NCI-H1694 (cell line): ENCODE measurements at regions not wholly inside any gene's neighbourhood (a gene's known extent, or its start where the extent isn't known, plus 50 kb on each side); places are given as distances from the start of the nearest gene placed in this dataset.

Source experiments
- DNase-seq: peaks from one replicate; lab custom pipeline; 2025; lab: John Stamatoyannopoulos, UW

DNA sequence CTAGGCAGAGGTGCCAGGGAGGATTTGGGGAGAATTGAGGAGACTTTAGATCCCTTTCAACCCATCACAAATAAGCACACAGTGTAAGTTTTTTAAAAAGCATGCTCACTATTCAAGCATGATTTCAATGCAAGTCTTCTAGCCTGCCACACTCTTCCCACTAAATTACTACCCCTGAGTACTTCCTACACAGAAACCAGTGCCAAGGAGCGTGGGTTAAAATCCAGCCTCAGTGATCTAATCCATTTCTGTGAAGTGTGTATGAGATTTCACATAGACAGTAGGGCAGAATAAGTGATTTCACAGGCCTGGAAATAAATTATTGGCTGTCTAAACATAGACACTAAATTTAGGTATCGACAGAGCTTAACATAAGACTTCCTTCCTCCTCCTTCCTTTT is 142.9 kb upstream of the ATP1B1 start:
- DNase-seq, result no peak

- no peak for DNase-seq
These were observed 142.0 kb upstream of the ATP1B1 start for GRCh38 chr1:168964478-168964877.

- no peak for DNase-seq
These were observed 140.3 kb upstream of the ATP1B1 start for GRCh38 chr1:168966217-168966616.

- no peak for DNase-seq
These were observed 139.9 kb upstream of the ATP1B1 start for GRCh38 chr1:168966636-168967035.

GRCh38 chr1:168970926-168971659 is 135.4 kb upstream of the ATP1B1 start:
- no peak for DNase-seq

DNA sequence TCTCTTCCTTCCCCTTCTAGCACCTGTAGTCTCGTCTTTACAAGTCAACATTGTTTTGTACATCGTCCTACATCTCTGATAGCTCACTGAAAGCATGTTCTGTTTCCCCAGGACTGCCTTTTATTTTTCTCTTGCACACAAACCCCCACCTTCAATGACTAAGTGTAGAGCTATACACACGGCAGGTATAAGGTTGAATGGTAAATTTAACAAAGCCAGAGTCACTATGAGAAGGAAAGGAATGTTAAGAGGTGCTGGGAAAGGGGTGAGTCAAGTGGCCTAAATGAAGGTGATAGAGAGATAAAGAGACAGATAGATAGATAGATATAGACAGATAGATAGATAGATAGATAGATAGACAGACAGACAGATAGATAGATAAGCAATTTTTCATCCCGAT is 134.3 kb upstream of the ATP1B1 start:
- DNase-seq, result no peak

DNA sequence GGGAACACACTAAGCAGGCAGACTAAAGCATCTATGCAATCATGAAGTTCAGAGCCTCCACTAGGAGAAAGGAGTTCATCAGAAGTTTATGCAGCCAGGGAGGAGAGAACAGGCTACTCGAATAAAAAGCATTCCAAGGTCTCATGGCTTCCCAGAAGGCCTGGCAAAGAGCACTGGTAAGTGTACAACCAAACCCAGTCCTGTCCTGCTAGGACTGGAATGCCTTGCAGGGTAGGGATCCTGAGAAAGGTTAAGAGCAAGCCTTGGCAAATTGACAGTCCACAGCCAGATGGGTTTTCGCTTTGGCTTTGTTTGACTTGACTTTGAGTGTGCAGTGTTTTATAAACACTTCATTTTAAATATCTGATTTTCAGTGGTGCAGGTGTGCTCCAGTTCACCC is 133.6 kb upstream of the ATP1B1 start:
- DNase-seq, result peak; percentile 9

GRCh38 chr1:168974117-168974516 is 132.4 kb upstream of the ATP1B1 start:
- no peak for DNase-seq

- DNase-seq, result no peak
These were observed 131.9 kb upstream of the ATP1B1 start for GRCh38 chr1:168974611-168975010.

DNA sequence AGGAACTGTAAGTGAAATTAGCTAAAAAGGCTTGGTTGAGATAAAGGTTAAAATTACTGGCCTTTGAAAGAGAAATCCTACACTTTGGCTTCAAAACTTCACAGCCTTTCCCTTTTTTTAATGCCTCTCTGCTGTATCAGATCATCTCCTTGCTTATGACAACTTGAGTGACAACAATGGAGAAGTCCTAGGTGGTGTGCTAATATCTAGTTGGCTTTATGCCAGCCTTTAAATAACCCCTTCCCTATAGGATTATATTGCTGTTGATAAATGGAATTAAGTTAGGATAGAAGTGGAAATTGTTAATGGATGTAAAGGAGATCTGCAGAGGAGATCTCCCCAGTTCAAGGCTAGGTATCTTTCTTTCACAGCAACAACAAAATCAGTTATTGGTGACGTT is 130.2 kb upstream of the ATP1B1 start:
- no peak for DNase-seq

- no peak for DNase-seq
These were observed 128.9 kb upstream of the ATP1B1 start for GRCh38 chr1:168977618-168978017.

DNA sequence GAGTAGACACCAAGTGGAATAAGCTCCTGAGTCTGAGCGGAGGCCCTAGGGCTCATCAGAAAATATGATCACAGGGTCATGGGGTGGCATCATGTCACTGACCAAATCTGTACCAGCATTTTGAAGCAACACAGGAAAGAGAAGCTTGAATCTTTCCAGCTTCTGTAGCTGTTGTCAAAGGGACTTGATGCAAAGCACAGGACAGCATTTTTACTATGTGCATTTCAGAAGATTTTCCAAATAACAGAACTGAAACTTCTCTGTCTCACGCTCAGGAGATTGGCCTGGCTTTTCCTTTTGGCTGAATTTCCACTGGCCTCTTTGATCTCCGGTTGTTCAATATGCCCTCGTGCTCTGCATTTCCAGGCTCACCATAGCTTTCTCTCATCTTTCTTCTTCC is 127.2 kb upstream of the ATP1B1 start:
- DNase-seq, result no peak

DNA sequence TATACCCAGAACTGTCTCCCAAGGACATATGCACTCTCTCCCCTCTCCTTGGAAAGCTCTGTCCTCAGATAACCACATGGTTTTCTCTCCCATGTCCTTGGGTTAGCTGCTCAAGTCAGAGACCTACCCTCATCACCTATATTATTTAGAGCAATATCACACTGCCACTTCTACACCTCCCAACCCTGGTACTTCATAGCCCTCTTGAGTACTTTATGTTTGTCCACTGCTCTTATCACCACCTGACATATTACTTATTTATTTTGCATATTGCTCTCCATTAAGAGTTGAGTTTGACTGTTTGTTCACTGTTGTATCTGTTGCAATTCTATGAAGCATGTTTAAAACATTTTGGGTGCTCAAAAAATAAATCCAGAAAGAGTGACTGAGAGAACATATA is 126.3 kb upstream of the ATP1B1 start:
- no peak for DNase-seq

DNA sequence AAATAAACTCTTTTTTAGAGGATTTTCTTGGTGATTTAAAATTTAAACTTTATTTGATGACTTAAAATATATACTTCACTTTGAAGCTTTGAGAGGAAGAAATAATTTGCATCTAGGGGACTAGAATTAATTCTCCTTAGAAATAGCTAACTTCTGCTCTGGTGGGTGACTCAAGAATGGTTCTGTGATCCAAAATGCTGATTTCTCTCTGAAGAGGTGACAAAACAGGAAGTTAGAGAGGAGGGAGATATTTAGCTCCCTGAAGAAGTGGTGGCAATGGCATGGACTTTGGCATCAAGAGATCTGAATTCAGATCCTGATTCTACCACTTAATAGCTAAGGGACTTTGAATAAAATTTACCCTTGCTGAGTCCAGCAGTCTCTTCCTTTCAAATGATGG is 125.8 kb upstream of the ATP1B1 start:
- no peak for DNase-seq

- no peak for DNase-seq
These were observed 123.7 kb upstream of the ATP1B1 start for GRCh38 chr1:168982778-168983177.

- no peak for DNase-seq
These were observed 119.2 kb upstream of the ATP1B1 start for GRCh38 chr1:168987330-168987729.

DNA sequence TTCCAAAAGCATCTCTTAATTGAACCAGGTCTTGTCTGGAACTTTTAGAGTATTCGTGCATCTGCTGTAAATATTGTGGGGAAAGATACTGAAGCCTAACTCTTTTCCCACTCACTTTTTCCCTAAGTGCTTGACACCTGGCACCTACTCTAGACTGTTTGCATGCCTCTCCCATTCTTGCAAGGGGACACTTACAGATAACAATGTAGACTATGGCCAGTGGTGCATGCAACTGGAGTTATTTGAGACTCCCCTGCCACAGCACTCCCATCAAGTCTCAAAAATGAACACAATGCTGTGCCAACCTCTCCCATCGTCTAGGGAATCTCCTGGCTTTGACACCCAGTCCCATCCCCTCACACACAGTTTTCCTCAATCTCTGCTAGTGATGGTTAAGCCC is 118.6 kb upstream of the ATP1B1 start:
- no peak for DNase-seq

- DNase-seq, result no peak
These were observed 116.5 kb upstream of the ATP1B1 start for GRCh38 chr1:168989985-168990384.

DNA sequence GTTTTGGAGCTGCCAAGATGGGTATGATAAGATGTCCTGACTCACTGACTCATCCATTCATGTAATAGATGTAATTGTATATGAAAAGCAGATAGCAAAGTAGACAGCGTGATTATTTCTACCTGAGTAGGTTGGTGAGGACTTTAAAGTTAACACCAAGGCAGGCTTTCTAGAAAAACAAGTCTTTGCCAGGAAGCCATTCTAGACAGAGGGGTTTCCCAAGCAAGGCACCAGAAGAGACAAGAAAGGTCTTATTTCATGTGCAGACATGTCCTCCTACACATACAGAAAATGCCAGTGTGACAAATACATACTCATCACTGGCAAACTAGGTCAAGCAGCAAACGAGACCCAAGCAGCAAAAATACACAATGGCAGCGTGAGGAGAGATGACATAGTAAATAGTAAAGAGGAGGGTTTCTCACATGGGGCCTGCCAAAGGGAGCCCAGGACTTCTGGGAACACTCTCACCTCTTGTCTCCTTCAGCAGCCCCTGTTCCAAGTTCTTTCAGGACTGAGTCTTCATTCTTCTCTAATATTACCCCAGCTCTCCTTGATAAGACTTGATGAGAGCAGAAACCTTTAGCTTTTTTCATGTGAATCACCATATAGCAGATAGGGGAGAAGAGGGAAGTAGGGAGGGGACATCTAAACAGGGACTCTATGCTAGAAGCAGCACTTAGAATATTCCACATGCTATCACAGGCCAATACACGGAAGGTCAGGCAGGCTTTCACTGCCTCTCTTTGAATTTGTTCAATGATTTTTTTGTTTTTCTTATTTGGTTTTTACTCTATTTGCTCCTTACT is 114.6 kb upstream of the ATP1B1 start:
- DNase-seq, result no peak

DNA sequence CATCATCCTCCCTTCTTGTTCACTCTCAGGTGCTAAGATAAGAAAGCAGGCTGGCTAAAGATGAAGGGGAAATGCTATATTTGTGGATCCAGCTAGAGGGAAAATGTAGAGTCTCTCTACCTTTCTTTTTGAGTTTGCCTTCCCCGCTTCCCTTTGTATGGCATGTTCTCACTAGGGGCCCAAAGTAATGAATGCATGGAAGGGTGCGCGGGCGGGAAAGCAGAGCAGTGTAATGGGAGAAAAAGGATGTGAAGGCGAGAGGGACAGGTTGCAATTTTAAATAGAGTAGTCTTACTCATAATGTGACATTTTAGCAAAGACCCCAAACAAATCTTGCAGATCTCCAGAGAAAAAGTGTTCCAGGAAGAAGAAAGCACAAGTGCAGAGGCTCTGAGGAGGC is 105.1 kb upstream of the ATP1B1 start:
- no peak for DNase-seq

GRCh38 chr1:169003864-169004516 is 102.5 kb upstream of the ATP1B1 start:
- DNase-seq, result no peak

DNA sequence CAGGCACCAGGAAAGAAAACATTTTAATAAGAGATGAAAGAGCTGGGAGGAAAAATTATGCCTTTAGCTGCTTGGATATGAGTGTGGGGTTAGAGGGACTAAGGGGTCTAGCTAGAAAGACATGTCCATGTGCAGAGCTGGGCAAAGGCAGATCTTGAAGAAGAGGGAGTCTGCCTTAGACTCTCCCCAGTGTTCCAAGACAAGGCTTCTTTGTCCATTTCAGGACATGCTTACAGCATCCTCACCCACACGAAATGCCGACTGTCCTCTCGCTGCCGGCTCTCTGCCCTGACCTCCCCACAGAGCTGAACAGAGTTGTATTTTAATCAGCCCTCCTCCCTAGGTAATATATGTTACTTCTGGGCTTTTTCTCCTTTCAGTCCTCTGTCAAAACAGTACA is 100.7 kb upstream of the ATP1B1 start:
- no peak for DNase-seq

- DNase-seq, result no peak
These were observed 96.8 kb upstream of the ATP1B1 start for GRCh38 chr1:169009666-169010065.
